ENCODE measurements at regions not wholly inside any gene's neighbourhood (a gene's known extent, or its start where the extent isn't known, plus 50 kb on each side); places are given as distances from the start of the nearest gene placed in this dataset.

DNA sequence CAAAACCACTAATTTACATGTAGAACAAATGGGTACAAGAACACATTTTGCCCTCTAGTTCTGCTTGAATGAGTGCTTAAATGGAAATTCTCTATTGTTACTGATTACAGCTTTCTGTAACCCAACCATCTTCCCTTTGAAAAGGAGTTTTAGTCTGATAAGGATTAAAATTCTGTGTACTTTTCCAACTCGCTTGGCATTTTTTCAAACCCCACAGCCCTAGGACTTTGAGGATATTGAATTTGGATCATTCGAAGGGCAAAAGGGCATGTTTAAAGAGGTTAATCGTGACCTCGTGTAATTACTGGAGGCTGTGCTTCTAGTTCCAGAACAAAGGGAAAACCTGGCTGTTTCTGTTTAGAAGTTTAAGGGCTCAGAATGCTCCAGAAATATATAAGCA is 432.3 kb downstream of the PID1 start:
- no peaks in the 10 kb centered on the region for H3K4me1 ChIP-seq (ENCODE audit: control insufficient read depth, insufficient read depth, low read length)
- no peak overlapping the region for H3K9ac ChIP-seq (ENCODE audit: low read depth, low read length)
- no peak overlapping the region for H3K4me2 ChIP-seq (ENCODE audit: low read length)
- H3K27me3 ChIP-seq (ENCODE audit: control insufficient read depth, insufficient read depth, low read length): no peaks in the 10 kb centered on the region
- H3K9me3 ChIP-seq (replicated peaks; ENCODE audit: low read length): no peaks in the 10 kb centered on the region
- no peaks in the 10 kb centered on the region for H3K36me3 ChIP-seq (ENCODE audit: insufficient read depth, low read length)
- no peak overlapping the region for H3K4me3 ChIP-seq (ENCODE audit: low read length)

DNA sequence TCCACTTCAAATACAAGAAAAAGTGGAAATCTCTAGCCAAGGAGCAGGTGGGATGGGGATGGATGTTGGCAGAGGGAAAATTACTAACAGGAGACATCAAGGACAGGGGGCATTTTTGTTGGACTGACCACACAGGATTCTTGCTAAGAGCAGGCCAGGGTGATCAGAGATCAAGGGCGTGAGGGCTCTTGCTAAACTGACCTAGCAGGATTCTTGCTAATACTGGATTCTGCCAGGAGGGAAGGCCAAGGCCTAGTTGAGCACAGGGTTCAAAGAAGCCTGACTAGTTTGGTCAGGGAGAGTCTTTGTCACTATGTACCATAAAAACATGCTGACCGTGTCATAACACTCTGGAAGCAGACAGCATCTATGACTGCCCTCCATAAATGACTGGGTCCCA is 442.7 kb downstream of the PID1 start:
- Histone ChIP-seq H3K4me2 (ENCODE audit: low read length) (no peak overlapping the region), H3K4me1 (ENCODE audit: control insufficient read depth, insufficient read depth, low read length) (no peaks in the 10 kb centered on the region), H3K4me3 (ENCODE audit: low read length) (no peak overlapping the region), H3K9me3 (replicated peaks; ENCODE audit: low read length) (no peaks in the 10 kb centered on the region), H3K27me3 (ENCODE audit: control insufficient read depth, insufficient read depth, low read length) (no peaks in the 10 kb centered on the region), H3K9ac (ENCODE audit: low read depth, low read length) (no peak overlapping the region), H3K36me3 (ENCODE audit: insufficient read depth, low read length) (no peaks in the 10 kb centered on the region)

- Histone ChIP-seq H3K4me3 (ENCODE audit: low read length) (no peak overlapping the region), H3K9ac (ENCODE audit: low read depth, low read length) (no peak overlapping the region), H3K36me3 (ENCODE audit: insufficient read depth, low read length) (no peaks in the 10 kb centered on the region), H3K4me2 (ENCODE audit: low read length) (no peak overlapping the region), H3K4me1 (ENCODE audit: control insufficient read depth, insufficient read depth, low read length) (no peaks in the 10 kb centered on the region), H3K9me3 (replicated peaks; ENCODE audit: low read length) (no peaks in the 10 kb centered on the region), H3K27me3 (ENCODE audit: control insufficient read depth, insufficient read depth, low read length) (no peaks in the 10 kb centered on the region)
Measured at GRCh38 chr2:228827056-228827700, 443.9 kb downstream of the PID1 start.

DNA sequence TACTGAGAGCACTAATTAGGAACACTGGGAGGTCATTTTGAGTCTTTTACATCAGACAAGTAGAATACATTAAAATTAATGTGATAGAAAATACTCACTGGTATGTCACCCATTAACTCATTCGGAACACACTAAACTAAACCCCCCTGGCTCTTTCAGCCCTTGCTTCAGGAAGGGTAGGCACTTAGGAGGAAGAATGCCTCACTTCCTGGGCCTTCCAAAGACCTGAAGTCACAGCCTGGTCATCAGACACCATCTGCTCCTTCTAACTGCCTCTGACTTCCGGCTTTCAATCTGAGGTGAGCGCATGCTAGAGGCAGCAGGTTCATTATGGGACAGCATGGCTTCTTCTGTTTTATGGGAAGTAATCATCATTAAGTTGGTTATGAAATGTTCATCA is 451.4 kb downstream of the PID1 start:
- H3K36me3 ChIP-seq (ENCODE audit: insufficient read depth, low read length): no peaks in the 10 kb centered on the region
- no peak overlapping the region for H3K9ac ChIP-seq (ENCODE audit: low read depth, low read length)
- no peaks in the 10 kb centered on the region for H3K27me3 ChIP-seq (ENCODE audit: control insufficient read depth, insufficient read depth, low read length)
- H3K9me3 ChIP-seq (replicated peaks; ENCODE audit: low read length): no peaks in the 10 kb centered on the region
- no peaks in the 10 kb centered on the region for H3K4me1 ChIP-seq (ENCODE audit: control insufficient read depth, insufficient read depth, low read length)
- H3K4me3 ChIP-seq (ENCODE audit: low read length): no peak overlapping the region
- no peak overlapping the region for H3K4me2 ChIP-seq (ENCODE audit: low read length)

DNA sequence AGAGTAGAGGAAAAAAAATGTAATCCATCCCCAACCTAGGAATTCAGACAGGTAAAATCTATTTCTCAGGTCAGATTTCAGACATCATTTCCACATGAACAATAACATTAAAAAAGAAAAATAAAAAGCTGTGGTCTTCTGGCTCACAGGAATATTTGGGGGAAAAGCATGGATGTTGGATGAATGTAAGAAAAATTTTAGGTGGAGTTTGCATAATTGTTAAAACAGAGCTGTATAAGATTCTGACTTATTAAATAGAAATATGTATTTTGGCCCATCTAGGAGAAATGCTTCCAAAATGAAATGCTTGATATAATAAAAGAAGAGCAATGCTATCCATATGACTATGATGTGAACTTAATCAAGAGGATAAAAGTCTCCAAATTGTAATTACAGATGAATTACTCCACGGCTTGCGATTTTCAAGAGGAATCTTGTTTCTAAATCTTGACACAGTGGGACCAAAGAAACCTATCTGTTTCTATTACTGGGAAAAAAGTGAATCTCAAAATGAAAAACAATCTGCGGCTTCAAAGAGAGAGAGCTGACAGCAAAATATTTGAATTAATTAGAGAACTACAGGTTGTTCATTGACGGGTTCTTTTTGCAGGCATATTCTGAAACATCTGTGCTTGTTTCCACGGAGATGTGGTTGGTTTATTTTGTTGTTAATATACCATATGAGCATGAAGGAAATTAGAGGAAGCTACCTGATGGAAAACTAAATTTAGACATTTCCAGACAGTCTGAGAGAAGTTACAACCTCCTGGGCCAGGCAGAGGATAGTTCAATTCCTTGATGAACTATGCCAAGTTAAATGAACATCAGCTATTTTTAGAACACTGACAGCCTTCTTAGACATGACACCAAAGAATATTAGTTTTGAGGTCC is 468.7 kb downstream of the PID1 start:
- Histone ChIP-seq H3K4me3 (ENCODE audit: low read length) (no peak overlapping the region), H3K4me2 (ENCODE audit: low read length) (no peak overlapping the region), H3K9me3 (replicated peaks; ENCODE audit: low read length) (no peaks in the 10 kb centered on the region), H3K27me3 (ENCODE audit: control insufficient read depth, insufficient read depth, low read length) (no peaks in the 10 kb centered on the region), H3K9ac (ENCODE audit: low read depth, low read length) (no peak overlapping the region), H3K36me3 (ENCODE audit: insufficient read depth, low read length) (no peaks in the 10 kb centered on the region), H3K4me1 (ENCODE audit: control insufficient read depth, insufficient read depth, low read length) (no peaks in the 10 kb centered on the region)

- H3K4me3 ChIP-seq (ENCODE audit: low read length): no peak overlapping the region
- no peak overlapping the region for H3K9ac ChIP-seq (ENCODE audit: low read depth, low read length)
- H3K36me3 ChIP-seq (ENCODE audit: insufficient read depth, low read length): no peaks in the 10 kb centered on the region
- H3K4me2 ChIP-seq (ENCODE audit: low read length): no peak overlapping the region
- H3K9me3 ChIP-seq (replicated peaks; ENCODE audit: low read length): no peaks in the 10 kb centered on the region
- no peaks in the 10 kb centered on the region for H3K27me3 ChIP-seq (ENCODE audit: control insufficient read depth, insufficient read depth, low read length)
- no peaks in the 10 kb centered on the region for H3K4me1 ChIP-seq (ENCODE audit: control insufficient read depth, insufficient read depth, low read length)
Measured at GRCh38 chr2:228801451-228801850, 469.6 kb downstream of the PID1 start.

GRCh38 chr2:228799208-228799588 is 471.9 kb downstream of the PID1 start:
- H3K9ac ChIP-seq (ENCODE audit: low read depth, low read length): no peak overlapping the region
- H3K4me3 ChIP-seq (ENCODE audit: low read length): no peak overlapping the region
- no peaks in the 10 kb centered on the region for H3K27me3 ChIP-seq (ENCODE audit: control insufficient read depth, insufficient read depth, low read length)
- H3K4me2 ChIP-seq (ENCODE audit: low read length): no peak overlapping the region
- H3K9me3 ChIP-seq (replicated peaks; ENCODE audit: low read length): no peaks in the 10 kb centered on the region
- no peaks in the 10 kb centered on the region for H3K36me3 ChIP-seq (ENCODE audit: insufficient read depth, low read length)
- H3K4me1 ChIP-seq (ENCODE audit: control insufficient read depth, insufficient read depth, low read length): no peaks in the 10 kb centered on the region

DNA sequence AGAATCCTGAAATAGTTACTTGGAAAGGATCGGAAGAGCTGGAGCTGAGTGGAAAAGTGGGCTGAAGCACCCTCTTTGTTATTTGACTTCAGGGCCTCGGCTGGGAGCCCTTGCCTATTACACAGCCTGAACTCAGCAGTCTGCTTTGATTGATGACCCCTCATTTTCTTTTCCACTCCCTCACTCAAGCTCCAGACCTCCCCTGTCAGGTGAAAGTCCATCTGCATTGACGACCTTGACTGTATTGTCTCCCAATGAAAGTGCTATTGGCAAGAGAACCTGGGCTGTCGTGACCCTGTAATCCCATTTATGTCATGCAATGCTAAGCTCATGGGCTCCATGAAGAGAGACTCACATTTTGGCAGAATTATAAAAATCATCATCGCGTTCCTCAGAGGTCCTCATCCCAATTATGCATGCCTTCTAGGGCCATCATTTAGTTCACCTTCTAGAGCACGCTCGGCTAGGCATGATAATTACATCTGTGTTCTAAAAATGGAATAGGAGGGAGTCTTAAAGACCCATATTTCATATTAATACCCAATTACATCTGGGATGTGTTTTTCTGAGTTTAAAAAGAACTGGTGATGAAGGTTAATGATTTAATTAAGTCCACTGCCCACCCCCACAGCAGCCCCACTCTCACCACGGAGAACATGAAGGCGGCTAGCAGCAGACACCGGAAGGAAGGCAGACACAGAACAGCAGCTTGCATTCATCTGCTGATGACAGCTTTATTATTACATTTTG is 472.5 kb downstream of the PID1 start:
- H3K4me1 ChIP-seq (ENCODE audit: control insufficient read depth, insufficient read depth, low read length): no peaks in the 10 kb centered on the region
- no peak overlapping the region for H3K4me2 ChIP-seq (ENCODE audit: low read length)
- no peak overlapping the region for H3K4me3 ChIP-seq (ENCODE audit: low read length)
- no peaks in the 10 kb centered on the region for H3K9me3 ChIP-seq (replicated peaks; ENCODE audit: low read length)
- no peak overlapping the region for H3K9ac ChIP-seq (ENCODE audit: low read depth, low read length)
- no peaks in the 10 kb centered on the region for H3K36me3 ChIP-seq (ENCODE audit: insufficient read depth, low read length)
- H3K27me3 ChIP-seq (ENCODE audit: control insufficient read depth, insufficient read depth, low read length): no peaks in the 10 kb centered on the region

DNA sequence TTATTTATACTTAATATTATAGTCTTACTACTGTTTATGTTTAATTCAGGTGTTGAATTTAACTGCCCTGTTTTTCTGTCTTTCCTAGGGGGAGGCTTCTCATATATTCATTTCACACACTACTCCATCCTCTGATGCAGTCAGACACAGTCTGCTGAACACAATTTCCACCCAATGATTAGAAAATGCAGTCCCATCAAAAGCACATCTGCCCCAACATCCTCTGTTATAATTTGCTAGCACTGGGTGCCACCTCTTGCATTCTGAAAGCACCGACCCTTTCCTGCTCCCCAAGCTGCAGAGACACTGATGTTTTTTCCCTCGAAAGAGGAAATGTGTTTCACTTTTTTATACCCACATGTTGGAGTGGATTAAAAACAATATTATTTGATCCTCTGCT is 474.7 kb downstream of the PID1 start:
- Histone ChIP-seq H3K4me3 (ENCODE audit: low read length) (no peak overlapping the region), H3K36me3 (ENCODE audit: insufficient read depth, low read length) (no peaks in the 10 kb centered on the region), H3K27me3 (ENCODE audit: control insufficient read depth, insufficient read depth, low read length) (no peaks in the 10 kb centered on the region), H3K9me3 (replicated peaks; ENCODE audit: low read length) (no peaks in the 10 kb centered on the region), H3K4me1 (ENCODE audit: control insufficient read depth, insufficient read depth, low read length) (no peaks in the 10 kb centered on the region), H3K9ac (ENCODE audit: low read depth, low read length) (no peak overlapping the region), H3K4me2 (ENCODE audit: low read length) (no peak overlapping the region)

GRCh38 chr2:228793116-228793515 is 478.0 kb downstream of the PID1 start:
- H3K4me1 ChIP-seq (ENCODE audit: control insufficient read depth, insufficient read depth, low read length): no peaks in the 10 kb centered on the region
- H3K36me3 ChIP-seq (ENCODE audit: insufficient read depth, low read length): no peaks in the 10 kb centered on the region
- no peak overlapping the region for H3K9ac ChIP-seq (ENCODE audit: low read depth, low read length)
- H3K27me3 ChIP-seq (ENCODE audit: control insufficient read depth, insufficient read depth, low read length): no peaks in the 10 kb centered on the region
- H3K4me3 ChIP-seq (ENCODE audit: low read length): no peak overlapping the region
- no peak overlapping the region for H3K4me2 ChIP-seq (ENCODE audit: low read length)
- no peaks in the 10 kb centered on the region for H3K9me3 ChIP-seq (replicated peaks; ENCODE audit: low read length)

DNA sequence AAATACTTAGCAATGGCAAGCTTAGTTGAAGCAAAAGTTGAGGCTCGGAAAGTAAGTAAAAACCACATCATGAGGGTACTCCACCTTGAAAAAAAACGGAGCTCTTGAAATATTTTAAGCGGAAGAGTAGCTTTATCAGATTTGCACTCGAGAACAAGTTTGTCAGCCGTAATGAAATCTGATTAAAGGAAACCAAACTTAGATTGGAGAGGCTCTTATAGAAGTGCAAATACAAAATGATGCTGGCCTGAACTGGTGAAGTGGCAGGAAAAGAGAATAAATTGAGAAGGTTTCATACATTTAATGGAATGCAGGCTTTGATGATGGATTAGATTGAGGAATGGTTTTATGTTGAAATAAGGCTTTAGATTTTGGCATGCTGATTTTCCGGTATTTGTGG is 484.2 kb downstream of the PID1 start:
- Histone ChIP-seq H3K9me3 (replicated peaks; ENCODE audit: low read length) (no peaks in the 10 kb centered on the region), H3K36me3 (ENCODE audit: insufficient read depth, low read length) (no peaks in the 10 kb centered on the region), H3K9ac (ENCODE audit: low read depth, low read length) (no peak overlapping the region), H3K4me1 (ENCODE audit: control insufficient read depth, insufficient read depth, low read length) (no peaks in the 10 kb centered on the region), H3K27me3 (ENCODE audit: control insufficient read depth, insufficient read depth, low read length) (no peaks in the 10 kb centered on the region), H3K4me2 (ENCODE audit: low read length) (no peak overlapping the region), H3K4me3 (ENCODE audit: low read length) (no peak overlapping the region)
